Caco-2 (cell line): ENCODE measurements at regions not wholly inside any gene's neighbourhood (a gene's known extent, or its start where the extent isn't known, plus 50 kb on each side); places are given as distances from the start of the nearest gene placed in this dataset.

Source experiments
- BruUV-seq: library from RNA; stranded (reverse); fragments of 400-500 nt; replicated peaks from 2 replicates; lab custom pipeline; 2021; lab: Mats Ljungman, UMichigan
- CTCF ChIA-PET: fragments of 300-600 bp; sonication (Branson Sonifier 250); formaldehyde crosslinking; loops from one replicate; lab custom pipeline; 2022; ENCODE audit warnings: antibody characterized with exemption; lab: Charles Lee
- POLR2A ChIA-PET: fragments of 300-600 bp; sonication (Branson Sonifier 250); formaldehyde crosslinking; loops from one replicate; lab custom pipeline; 2022; ENCODE audit warnings: antibody characterized with exemption; lab: Charles Lee
- DNase-seq, 2 experiments: peaks; one replicate each; pipeline versions ENCODE4 v3.0.0 to v3.0.0-alpha.2; 2020 to 2022
- H3K27me3 ChIP-seq: replicated peaks from 2 replicates; pipeline ENCODE4 v1.6.0; 2011; ENCODE audit warnings: low read length; ENCODE audit not compliant: control insufficient read depth, insufficient read depth
- H3K36me3 ChIP-seq: 2 replicates; pipeline ENCODE4 v1.5.1; 2011; ENCODE audit warnings: low read length; ENCODE audit not compliant: control insufficient read depth, insufficient read depth
- H3K4me1 ChIP-seq: fragments of 250-450 bp; sonication (Bioruptor Pico); 2 replicates; pipeline ENCODE4 v1.5.1; 2020; ENCODE audit warnings: mild to moderate bottlenecking
- H3K4me3 ChIP-seq: 2 replicates; pipeline ENCODE4 v1.5.1; 2011; ENCODE audit warnings: low read depth, mild to moderate bottlenecking, control low read depth, low read length
- H3K9me3 ChIP-seq: fragments of 250-450 bp; sonication (Bioruptor Pico); 2 replicates; pipeline ENCODE4 v1.5.1; 2020; ENCODE audit warnings: mild to moderate bottlenecking, moderate library complexity
- H3K27ac Mint-ChIP-seq: one replicate; pipeline ENCODE4 v1.8.0; 2022; ENCODE audit warnings: mixed read lengths; ENCODE audit not compliant: unreplicated experiment
- H3K27me3 Mint-ChIP-seq: one replicate; pipeline ENCODE4 v1.8.0; 2022; ENCODE audit warnings: mixed read lengths; ENCODE audit not compliant: insufficient read depth, unreplicated experiment
- H3K36me3 Mint-ChIP-seq: one replicate; pipeline ENCODE4 v1.8.0; 2022; ENCODE audit warnings: mild to moderate bottlenecking, mixed read lengths; ENCODE audit not compliant: insufficient read depth, unreplicated experiment
- H3K4me1 Mint-ChIP-seq: one replicate; pipeline ENCODE4 v1.8.0; 2022; ENCODE audit warnings: low read depth, mixed read lengths; ENCODE audit not compliant: unreplicated experiment
- H3K4me3 Mint-ChIP-seq: one replicate; pipeline ENCODE4 v1.8.0; 2022; ENCODE audit warnings: mild to moderate bottlenecking, moderate library complexity, mixed read lengths; ENCODE audit not compliant: unreplicated experiment
- H3K9me3 Mint-ChIP-seq: one replicate; pipeline ENCODE4 v1.8.0; 2022; ENCODE audit warnings: mixed read lengths; ENCODE audit not compliant: unreplicated experiment
- intact Hi-C: fragments of 100-400 bp; cut with micrococcal nuclease; formaldehyde crosslinking; loops from one replicate; pipeline ENCODE4 v1.10.0; 2022; ENCODE audit not compliant: unreplicated experiment
- TF ChIP-seq, protein P1 (sequence below), 2 experiments: fragments of 200-600 bp in 1 of 2; IDR thresholded peaks; 1 replicate in 1 of 2; 2 replicates in 1 of 2; pipeline versions ENCODE4 v1.5.1 to v1.8.0; 2011 to 2022; ENCODE audit warnings: antibody characterized with exemption in 1 of 2, control low read depth in 1 of 2, inconsistent platforms in 1 of 2, low read depth in 1 of 2, low read length in 1 of 2, mild to moderate bottlenecking in 1 of 2, moderate library complexity in 1 of 2; ENCODE audit not compliant: insufficient read depth in 1 of 2, severe bottlenecking in 1 of 2, unreplicated experiment in 1 of 2

DNA sequence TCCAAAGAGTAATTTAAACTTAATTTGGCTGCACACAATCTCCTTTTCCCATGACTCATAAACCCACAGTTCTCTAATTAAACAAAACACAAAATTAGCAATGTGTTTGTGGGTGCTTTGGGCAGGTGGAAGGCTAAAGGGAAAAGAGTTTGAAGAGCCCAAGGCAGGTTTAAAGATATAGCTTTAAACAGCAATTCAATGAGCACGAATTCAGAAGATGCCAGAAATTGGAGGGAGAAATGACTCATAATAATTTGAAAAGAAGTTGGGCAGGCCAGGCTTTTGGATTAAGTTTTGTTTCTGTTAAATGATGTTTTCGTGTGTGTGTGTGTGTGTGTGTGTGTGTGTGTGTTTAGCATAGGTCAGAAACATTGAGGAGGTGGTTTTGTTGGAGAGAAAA, 594.8 kb upstream of the ZEB2 start:
- no peaks in the 10 kb centered on the region for H3K36me3 ChIP-seq
- TF ChIP-seq, protein P1, sequence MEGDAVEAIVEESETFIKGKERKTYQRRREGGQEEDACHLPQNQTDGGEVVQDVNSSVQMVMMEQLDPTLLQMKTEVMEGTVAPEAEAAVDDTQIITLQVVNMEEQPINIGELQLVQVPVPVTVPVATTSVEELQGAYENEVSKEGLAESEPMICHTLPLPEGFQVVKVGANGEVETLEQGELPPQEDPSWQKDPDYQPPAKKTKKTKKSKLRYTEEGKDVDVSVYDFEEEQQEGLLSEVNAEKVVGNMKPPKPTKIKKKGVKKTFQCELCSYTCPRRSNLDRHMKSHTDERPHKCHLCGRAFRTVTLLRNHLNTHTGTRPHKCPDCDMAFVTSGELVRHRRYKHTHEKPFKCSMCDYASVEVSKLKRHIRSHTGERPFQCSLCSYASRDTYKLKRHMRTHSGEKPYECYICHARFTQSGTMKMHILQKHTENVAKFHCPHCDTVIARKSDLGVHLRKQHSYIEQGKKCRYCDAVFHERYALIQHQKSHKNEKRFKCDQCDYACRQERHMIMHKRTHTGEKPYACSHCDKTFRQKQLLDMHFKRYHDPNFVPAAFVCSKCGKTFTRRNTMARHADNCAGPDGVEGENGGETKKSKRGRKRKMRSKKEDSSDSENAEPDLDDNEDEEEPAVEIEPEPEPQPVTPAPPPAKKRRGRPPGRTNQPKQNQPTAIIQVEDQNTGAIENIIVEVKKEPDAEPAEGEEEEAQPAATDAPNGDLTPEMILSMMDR (IDR thresholded peaks at IDR 0.05; ENCODE audit: insufficient read depth in 1 of 2, low read depth in 1 of 2, low read length in 1 of 2, severe bottlenecking in 1 of 2, unreplicated experiment in 1 of 2), result no peak
- peaks cover 3% of the 10 kb centered on the region for H3K27me3 Mint-ChIP-seq
- no peak for DNase-seq
- no peaks in the 10 kb centered on the region for H3K4me1 Mint-ChIP-seq
- H3K9me3 Mint-ChIP-seq, result no peaks in the 10 kb centered on the region
- H3K27me3 ChIP-seq, result no peaks in the 10 kb centered on the region
- ChIA-PET CTCF (no interaction called here), POLR2A (no interaction called here)
- no peaks in the 10 kb centered on the region for H3K9me3 ChIP-seq
- no TSS peak for BruUV-seq
- H3K36me3 Mint-ChIP-seq, result no peaks in the 10 kb centered on the region
- H3K4me3 Mint-ChIP-seq, result no peak overlapping the region
- no peak overlapping the region for H3K27ac Mint-ChIP-seq
- no peaks in the 10 kb centered on the region for H3K4me1 ChIP-seq
- no peak overlapping the region for H3K4me3 ChIP-seq
- intact Hi-C loops, result no loop called here

DNA sequence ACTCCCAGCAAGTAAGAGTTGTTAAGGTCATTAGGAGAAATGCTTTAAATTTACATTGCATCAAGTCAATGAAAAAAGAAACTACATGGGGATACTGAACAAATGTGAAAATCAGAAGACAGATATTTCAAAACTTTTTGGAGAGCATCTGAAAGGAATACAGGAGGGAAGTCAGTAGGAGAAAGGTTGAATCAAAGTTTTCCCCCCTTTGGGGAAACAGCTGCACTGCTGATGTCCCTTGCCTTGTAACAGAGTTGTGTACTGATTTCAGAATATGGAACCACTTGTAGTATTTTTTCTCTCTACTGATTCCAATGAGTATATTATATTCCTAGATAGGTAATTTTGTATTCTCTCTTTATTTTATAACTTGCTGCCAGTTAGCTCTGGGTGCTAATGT, 592.5 kb upstream of the ZEB2 start:
- ChIA-PET POLR2A (no interaction called here), CTCF (no interaction called here)
- Mint-ChIP-seq H3K27ac (no peak overlapping the region), H3K9me3 (no peaks in the 10 kb centered on the region), H3K27me3 (peaks cover 3% of the 10 kb centered on the region), H3K36me3 (no peaks in the 10 kb centered on the region), H3K4me3 (no peak overlapping the region), H3K4me1 (no peaks in the 10 kb centered on the region)
- BruUV-seq, result no TSS peak
- no peak for DNase-seq
- Histone ChIP-seq H3K27me3 (no peaks in the 10 kb centered on the region), H3K4me3 (no peak overlapping the region), H3K9me3 (no peaks in the 10 kb centered on the region), H3K36me3 (no peaks in the 10 kb centered on the region), H3K4me1 (no peaks in the 10 kb centered on the region)
- TF ChIP-seq, protein P1 (IDR thresholded peaks at IDR 0.05; ENCODE audit: insufficient read depth in 1 of 2, low read depth in 1 of 2, low read length in 1 of 2, severe bottlenecking in 1 of 2, unreplicated experiment in 1 of 2), result no peak
- intact Hi-C loops, result no loop called here

DNA sequence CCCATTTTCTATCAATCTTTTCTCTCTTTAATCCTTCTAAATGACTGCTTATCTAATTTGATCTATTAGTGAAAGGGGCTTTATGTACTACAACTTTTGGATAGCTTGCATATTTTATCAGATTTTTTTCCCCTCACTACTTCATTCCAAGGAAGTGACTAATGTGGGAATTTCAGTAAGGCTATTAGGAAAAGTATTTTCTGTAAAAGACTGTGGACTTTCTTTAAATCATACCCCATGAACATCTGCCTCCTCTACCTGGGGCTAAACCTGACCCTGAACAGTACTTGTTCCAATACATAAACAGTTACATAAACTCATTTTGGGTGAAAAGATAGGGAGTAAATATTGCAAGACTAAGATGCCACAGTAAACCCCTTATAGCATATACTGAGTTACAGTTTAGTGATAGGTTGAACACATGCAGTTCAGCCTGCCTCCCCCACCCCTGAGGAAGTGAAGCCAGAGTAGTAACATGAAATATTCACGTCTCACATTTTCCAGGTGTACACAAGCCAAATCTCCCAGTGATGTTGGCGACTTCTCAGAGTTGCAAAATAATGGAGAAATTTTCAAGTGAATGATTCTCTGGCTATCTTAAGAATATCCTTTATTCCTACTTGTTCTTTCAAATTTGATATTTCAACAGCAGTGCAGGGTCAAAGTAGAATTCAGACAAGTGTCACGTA, 590.9 kb upstream of the ZEB2 start:
- H3K9me3 ChIP-seq, result no peaks in the 10 kb centered on the region
- CTCF ChIA-PET, result no interaction called here
- POLR2A ChIA-PET, result no interaction called here
- H3K4me1 ChIP-seq, result no peaks in the 10 kb centered on the region
- no peaks in the 10 kb centered on the region for H3K9me3 Mint-ChIP-seq
- no peak overlapping the region for H3K27ac Mint-ChIP-seq
- no peak overlapping the region for H3K4me3 ChIP-seq
- no TSS peak for BruUV-seq
- TF ChIP-seq, protein P1 (IDR thresholded peaks at IDR 0.05; ENCODE audit: insufficient read depth in 1 of 2, low read depth in 1 of 2, low read length in 1 of 2, severe bottlenecking in 1 of 2, unreplicated experiment in 1 of 2), result no peak
- intact Hi-C loops, result no loop called here
- H3K36me3 ChIP-seq, result no peaks in the 10 kb centered on the region
- no peak overlapping the region for H3K4me3 Mint-ChIP-seq
- no peaks in the 10 kb centered on the region for H3K4me1 Mint-ChIP-seq
- no peaks in the 10 kb centered on the region for H3K36me3 Mint-ChIP-seq
- no peaks in the 10 kb centered on the region for H3K27me3 ChIP-seq
- DNase-seq, result no peak
- peaks cover 3% of the 10 kb centered on the region for H3K27me3 Mint-ChIP-seq
